Activated naive CD4-positive, alpha-beta T cell (primary cell): ENCODE measurements at regions not wholly inside any gene's neighbourhood (a gene's known extent, or its start where the extent isn't known, plus 50 kb on each side); places are given as distances from the start of the nearest gene placed in this dataset.

Experiments
- DNase-seq, 4 experiments: peaks; one replicate each; lab custom pipeline; 2025; lab: John Stamatoyannopoulos, UW

- DNase-seq = no peak
Observed at GRCh38 chr15:46416544-46416943, 781.7 kb downstream of the SQOR start.

DNA sequence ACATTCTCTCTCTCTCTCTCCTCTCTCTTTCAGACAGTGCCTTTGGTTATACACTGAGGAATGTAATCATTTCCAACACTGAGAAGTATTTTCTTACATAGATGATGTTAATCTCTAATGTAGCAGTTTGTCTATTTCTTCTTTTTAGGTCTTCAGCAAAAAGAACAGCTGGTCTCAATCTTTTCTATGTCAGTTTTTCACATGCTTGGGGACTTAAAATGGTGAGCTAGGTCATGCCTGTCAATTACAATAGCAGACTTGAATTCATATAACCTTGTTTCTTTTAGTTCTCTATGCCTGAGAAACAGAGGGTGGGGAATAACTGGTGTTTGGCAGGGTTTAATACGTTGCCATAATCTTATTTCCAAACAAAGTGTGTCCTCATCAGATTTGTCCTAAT is 786.2 kb downstream of the SQOR start:
- DNase-seq = no peak

- DNase-seq = no peak
Observed at GRCh38 chr15:46441294-46442062, 806.6 kb downstream of the SQOR start.

- no peak for DNase-seq
Observed at GRCh38 chr15:46442184-46442583, 807.4 kb downstream of the SQOR start.

- DNase-seq = no peak
Observed at GRCh38 chr15:46442901-46443590, 808.2 kb downstream of the SQOR start.

DNA sequence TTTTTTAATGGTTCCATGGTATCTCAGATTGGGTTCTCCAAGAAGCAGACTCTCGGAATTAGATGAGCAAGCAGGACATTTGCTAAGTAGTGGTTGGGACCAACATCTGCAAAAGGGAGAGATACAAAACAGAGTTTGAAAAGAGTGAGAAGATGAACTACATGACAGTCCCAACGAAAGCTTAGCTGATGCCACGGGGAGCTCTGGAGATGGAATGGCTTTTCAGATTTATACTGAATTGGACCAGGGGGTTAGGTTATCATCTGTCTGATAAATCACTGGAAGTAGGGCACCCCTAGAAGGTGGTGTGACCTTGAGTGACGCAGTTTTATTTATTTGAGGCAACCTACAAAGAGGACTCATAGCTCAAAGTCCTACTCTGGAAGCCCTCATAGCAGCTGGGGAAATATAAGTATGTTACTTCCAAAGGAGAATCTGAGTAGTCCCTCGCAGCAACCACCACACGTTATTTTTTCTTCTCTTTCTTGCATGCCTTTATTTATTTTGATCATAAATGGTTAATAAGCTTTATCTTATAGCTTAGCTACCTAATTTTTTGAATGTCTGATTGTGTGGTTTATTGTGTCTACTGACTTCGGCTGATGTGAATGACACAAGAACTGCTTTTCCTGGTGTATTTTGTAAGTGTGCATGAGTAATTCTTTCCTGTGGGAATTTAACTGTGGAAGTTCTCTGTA is 815.4 kb downstream of the SQOR start:
- DNase-seq = no peak

DNA sequence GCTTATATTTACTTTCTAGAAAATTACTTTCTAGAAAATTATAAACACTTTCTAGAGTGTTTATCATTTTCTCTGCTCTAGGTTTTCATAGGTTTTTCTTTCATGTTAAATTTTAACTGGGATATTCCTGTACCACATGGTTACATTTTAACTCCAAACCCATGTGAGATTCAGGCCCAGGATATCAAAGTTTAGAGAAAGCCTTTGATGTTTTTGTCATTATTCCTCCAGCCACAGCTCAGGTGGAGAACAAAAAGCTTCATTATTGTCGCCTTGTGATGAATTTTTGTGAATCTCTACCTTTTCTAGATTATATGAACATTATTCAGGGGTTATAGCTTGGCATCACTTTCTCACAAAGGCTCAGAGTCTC is 816.0 kb downstream of the SQOR start:
- no peak for DNase-seq

DNA sequence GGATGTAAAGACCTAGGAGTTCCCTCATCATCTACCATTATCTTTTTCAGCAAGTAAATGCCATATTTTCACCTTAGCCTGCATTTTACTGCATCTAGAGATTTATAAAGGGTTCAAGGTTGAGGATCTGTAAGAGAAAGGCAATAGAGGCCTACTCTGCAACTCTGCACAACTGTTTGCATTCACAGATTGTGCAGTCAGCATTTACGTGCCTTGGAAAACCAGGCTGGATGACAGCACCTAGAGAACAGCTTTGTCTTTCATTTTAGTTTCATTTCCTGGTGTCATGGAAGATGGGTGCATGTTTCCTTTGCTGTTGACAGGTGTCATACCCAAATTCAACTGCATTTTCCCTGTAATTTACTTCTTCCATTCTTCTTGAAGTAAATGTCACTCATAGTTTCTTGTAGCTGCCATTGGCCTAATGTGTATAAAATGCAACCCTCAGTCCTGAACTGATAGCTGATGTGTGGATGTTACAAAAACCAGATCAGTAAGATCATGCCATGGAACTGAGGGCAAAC is 817.5 kb downstream of the SQOR start:
- DNase-seq = no peak

DNA sequence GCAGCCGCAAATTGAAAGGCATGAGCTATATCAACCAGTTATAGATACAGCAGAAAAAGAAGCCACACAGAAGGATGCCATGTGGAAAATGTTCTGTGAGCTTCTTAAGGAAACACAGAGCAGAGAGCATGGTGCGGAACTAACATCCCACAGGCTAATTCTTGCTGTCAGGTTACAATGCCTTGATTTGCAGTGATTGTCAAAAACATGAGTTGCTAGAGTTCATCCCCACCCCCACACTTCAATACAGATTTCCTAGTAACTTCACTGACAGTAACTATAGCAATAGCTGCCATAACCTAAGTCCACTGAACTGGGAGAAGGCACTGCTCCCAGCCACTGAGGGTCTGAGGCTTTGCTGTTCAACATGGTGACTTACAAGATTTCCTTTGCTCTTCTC is 821.6 kb downstream of the SQOR start:
- DNase-seq = no peak

DNA sequence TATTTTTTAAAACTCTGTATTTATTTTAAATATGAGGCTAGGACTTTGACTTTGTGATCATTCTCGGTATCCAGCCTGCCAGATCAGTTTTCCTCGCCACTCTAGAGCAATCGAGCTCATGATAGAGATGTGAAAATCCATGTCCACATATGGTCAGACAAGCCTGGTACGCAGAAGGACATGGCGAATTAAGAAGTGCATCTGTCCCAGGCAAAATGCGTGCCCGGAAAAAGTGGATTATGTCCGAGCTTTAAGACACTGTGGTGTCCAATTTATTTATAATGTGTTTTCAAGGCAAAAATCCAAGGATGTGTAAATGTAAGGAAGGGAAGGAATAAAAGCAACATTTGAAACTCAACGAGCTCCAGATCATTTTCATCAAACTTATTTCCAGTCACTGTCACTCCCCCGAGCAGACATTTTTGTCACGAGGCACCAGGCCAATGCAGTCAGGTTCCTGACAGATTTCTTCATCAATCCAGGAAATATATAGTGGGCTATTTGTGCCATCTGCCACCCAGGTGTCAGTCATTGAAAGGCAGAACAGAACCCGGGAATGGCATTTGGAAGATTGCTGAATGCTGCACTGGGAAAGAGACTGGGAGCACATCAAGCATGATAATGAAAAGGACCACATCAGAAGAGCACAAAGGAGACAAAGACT is 825.7 kb downstream of the SQOR start:
- DNase-seq = no peak

DNA sequence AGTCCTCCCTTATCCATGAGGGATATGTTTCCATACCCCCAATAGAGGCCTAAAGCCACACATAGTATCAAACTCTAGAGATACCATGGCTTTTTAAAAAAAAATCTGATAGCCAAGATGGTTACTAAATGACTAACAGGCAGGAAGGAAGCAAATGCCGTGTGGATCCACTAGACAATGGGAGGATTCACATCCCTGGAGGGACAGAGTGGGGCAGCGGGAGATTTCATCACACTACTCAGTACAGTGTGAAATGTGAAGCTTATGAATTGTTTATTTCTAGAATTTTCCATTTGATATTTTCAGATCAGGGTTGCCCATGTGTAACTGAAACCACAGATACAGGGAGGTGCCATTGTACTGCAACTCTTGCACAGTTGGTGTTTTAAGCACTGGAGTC is 826.6 kb downstream of the SQOR start:
- no peak for DNase-seq

DNA sequence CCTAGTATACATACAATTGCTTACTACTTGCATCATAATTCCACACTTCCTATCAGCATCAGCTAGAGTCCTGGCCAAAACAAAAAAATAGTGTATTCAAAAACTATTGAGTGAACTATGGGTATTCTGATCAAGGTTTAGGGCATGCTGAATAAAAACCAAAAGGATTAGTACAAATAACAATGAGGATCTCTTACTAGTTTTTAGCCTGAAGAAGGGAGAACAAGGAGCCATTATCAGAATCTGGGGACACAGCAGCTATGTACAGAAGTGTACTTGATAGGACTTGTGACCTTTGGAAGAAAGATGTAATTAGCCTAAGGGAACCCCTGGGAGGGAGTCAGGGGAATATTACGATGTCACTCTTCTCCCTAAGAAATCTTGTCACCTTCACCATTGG is 832.2 kb downstream of the SQOR start:
- no peak for DNase-seq

GRCh38 chr15:46471096-46471495 is 836.3 kb downstream of the SQOR start:
- no peak for DNase-seq

GRCh38 chr15:46489276-46489675 is 854.4 kb downstream of the SQOR start:
- DNase-seq = no peak

DNA sequence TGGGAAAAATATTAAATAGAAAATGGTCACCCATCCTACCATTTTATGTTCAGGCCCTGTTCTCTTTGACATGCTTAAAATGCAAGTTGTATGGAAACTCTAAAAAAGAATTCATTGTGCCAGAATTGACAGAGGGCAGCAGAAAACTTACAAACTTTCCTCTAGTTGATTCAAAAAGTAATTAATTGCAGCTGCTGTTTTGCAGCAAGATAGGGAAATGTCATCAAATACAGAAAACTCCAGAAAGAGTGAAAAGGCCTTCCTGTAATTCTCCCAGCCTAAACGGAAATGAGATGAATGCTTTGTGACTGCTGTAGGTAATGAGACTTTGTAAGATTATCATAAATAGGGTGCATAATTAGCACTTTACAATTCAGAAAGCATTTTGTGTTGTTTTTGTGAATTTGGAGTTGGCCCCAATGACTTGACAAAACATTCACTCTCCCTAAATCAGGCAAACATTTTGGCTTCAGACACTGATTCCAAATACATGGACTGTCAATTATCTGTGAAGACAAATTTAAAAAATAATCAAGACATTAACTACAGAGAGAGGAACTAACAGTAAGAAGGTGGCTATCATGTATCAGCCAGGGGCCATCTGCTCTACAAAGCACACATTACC is 861.8 kb downstream of the SQOR start:
- DNase-seq = no peak

GRCh38 chr15:46502667-46503066 is 867.8 kb downstream of the SQOR start:
- DNase-seq = no peak

GRCh38 chr15:46518381-46518780 is 883.6 kb downstream of the SQOR start:
- DNase-seq = no peak

DNA sequence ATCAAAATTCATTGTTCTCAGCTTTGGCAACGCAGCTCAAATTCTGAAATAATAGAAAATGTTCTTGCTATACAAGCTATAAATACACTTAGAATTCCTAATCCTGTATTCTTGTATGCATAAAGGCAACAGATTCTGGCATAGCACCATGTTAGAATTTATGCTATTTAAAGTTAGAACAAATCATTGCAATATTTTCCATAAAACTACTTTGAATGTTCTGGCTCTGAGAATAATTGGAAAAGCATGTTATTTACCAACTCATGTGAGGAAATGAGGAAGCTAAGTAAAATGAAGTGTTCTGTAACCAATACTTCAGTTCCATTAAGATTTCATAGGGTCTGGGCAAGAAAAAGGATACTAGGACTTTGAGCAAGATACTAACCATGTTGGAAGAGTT is 888.9 kb downstream of the SQOR start:
- DNase-seq = no peak

DNA sequence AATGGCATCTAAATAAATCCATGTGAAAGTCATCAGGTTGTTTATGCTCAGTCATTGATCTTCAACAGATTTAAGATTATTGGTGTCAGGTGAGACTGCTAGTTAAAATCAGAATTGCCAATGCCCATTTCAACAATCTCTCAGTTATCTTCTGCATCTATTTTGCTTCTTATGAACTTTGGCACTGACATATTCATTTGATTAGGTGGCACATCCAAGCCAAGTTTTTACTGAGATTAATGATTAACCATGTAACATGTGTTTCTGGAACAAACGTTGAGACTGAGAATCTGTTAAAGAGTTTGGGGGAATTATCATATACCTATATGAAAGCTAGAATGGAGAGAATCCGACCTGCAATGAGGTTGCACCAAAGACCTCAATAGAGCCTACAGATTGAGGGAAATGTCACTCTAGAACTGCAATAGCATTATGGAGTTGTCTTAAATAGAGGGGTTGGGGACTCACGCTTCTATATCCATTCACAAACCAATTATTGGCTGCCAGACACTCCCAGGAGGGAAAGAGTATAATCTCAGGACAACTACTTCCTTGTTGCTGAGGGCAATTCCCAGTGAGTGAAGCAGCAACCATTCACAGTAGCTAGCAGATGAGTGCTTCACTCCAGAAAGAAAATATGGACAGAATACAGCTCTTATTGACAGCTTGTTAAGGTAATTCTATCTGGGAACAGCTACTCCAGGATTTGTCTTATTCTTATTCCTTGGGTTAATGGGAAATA is 891.3 kb downstream of the SQOR start:
- DNase-seq = no peak

- DNase-seq = no peak
Observed at GRCh38 chr15:46526726-46527110, 891.9 kb downstream of the SQOR start.

- no peak for DNase-seq
Observed at GRCh38 chr15:46543626-46544025, 908.8 kb downstream of the SQOR start.
